CD4-positive, alpha-beta T cell treated with Interleukin-4 for 4 hours (primary cell): ENCODE measurements at regions not wholly inside any gene's neighbourhood (a gene's known extent, or its start where the extent isn't known, plus 50 kb on each side); places are given as distances from the start of the nearest gene placed in this dataset.

Source experiments
- DNase-seq: peaks from one replicate; pipeline ENCODE4 v3.0.0-alpha.2; 2020

GRCh38 chr6:105786890-105787655, 299.1 kb upstream of the PRDM1 start:
- no peak for DNase-seq

GRCh38 chr6:105786449-105786848, 299.7 kb upstream of the PRDM1 start:
- DNase-seq = no peak

DNA sequence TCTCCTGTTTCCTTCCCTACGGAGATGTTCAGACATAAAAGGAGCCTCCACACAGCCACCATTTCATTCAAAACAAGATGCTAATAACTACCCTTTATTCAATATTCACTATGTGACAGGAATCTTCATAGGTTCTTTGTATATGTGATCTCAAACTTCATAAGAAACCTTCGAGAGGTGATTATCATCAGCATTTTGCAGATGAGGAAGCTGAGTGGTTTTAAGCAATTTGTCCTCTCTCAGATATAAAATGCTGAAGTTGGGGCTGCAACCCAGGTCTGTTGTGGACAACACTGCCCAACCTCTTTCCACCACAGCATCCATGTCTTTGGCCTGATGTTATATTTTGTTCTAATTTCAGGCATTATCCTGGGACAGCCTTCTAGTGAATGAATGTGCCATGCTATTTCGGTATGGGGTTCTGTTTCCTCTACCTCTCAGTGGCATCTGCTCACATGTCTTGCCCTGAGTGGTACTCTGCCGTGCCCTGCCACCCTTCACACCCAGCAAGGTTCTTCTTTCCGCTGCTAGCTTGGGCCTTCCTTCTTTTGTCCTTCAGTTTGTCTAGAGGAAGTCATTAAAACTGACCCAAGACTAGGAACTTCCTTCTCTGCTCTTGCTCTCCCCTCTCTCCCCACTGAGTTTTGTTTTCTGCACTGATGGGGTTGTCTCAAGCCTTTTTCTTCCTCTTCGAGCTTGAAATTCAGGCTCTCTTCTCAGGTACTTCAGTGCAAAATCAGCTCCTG, 300.9 kb upstream of the PRDM1 start:
- DNase-seq = no peak

GRCh38 chr6:105784179-105784578, 302.0 kb upstream of the PRDM1 start:
- no peak for DNase-seq

DNA sequence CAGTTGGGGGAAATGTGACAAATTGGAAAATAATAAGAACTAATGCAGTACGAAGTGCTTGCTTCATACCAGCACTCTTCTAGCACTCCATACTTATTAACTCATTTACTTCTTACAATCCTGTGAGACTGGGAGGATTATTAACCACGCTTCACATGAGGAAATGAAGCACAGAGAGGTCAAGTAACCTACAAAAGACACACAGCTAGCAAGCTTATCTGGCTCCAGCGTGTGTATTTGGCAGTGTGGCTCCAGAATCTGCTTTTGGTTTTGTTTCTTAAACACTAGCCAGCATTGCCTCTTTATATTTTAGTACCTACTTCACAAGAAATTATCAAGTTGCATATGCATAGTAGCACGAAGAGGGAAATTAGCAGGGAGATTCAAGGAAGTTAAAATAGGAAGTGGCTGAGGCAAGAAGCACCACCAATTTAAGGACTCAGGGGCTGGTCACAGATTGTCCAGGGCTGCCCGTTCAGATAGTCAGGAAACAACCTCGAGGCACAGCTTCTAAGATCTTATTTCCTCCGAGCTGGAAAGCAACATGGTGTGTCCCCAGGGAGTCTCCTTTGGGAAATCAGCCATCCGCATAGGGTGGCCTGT, 302.7 kb upstream of the PRDM1 start:
- DNase-seq = no peak

GRCh38 chr6:105781915-105782314, 304.2 kb upstream of the PRDM1 start:
- DNase-seq = peak; percentile 85

GRCh38 chr6:105781248-105781647, 304.9 kb upstream of the PRDM1 start:
- DNase-seq = peak; percentile 69

- no peak for DNase-seq
Measured at GRCh38 chr6:105780146-105780860, 305.8 kb upstream of the PRDM1 start.

GRCh38 chr6:105779110-105779509, 307.0 kb upstream of the PRDM1 start:
- DNase-seq = no peak

DNA sequence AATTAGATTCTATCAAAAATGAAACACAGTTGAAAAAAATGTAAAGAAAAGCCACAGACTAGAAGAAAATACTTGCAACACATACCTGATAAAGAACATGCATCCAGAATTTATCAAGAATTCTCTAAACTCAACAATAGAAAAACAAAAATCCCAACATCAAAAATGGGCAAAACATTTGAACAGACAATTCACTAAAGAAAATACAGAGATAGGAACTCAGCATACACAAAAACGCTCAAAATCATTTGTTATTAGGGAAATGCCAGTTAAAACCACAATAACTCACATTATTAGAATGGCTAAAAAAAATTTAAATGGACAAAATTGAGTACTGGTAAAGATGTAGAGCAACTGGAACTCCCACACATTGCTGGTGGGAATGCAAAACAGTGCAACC, 311.0 kb upstream of the PRDM1 start:
- no peak for DNase-seq

GRCh38 chr6:105774247-105774646, 311.9 kb upstream of the PRDM1 start:
- no peak for DNase-seq

DNA sequence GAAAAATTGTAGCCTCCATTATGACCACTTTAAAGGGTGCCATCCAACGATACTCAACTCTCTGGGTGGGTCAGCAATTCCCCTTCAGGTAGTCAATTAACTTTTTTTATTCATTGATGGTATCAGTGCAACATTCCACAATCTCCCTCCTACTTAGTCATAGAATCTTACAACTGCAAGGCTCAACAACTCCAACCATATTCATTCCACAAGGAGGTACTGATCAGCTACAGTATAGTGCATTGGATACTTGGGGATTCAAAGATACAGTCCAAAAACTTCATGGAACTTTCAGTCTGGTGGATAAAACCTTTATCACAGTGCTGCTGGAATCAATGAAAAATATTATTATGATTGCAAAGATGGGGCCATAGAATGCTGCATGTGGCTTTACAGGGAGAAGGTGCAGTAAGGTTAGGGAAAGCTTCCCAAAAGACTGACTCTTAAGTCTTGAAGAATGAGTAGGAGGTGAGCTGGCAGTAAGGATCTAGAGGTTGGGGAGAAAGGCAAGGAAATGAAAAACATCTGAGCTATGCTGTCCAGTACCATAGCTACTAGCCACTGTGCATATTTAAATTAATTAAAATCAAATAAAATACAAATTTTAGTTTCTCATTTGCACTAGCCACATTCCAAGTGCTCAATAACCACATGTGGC, 314.7 kb upstream of the PRDM1 start:
- no peak for DNase-seq

DNA sequence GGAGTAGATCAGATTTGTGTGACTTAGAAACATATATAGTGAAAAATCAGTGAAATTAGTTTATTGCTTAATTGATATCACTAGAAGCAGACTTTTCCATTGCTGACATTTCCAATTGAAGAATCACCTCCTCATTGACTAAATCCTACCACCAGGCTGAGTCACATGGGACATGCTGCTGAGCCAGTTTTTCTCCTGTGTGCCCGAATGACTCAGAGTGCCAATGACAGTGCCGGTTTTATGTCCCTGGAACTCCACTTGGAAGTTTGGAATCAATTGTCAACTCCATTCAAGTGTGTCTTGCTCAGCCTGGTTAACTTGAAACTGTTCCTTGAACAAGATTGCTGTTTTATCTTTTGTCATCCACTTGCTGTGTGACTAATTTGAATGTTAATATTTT, 316.1 kb upstream of the PRDM1 start:
- DNase-seq = no peak

DNA sequence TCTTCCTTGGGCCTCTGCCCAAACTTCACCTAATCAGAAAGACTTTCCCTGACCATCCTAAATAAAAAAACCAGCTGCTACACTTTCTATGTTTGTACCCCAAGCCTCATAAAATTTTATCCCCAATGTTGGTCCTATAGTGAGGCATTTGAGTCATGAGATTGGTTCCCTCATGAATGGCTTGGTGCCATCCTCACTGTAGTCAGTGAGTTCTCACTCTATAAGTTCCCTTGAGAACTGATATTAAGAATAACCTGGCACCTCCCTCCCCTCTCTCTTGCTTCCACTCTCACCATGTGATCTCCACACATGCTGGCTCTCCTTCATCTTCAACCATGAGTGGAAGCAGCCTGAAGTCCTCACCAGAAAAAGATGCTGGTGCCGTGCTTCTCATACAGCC, 316.9 kb upstream of the PRDM1 start:
- DNase-seq = no peak

GRCh38 chr6:105767541-105767940, 318.6 kb upstream of the PRDM1 start:
- DNase-seq = no peak

- DNase-seq = no peak
Measured at GRCh38 chr6:105765239-105765638, 320.9 kb upstream of the PRDM1 start.

DNA sequence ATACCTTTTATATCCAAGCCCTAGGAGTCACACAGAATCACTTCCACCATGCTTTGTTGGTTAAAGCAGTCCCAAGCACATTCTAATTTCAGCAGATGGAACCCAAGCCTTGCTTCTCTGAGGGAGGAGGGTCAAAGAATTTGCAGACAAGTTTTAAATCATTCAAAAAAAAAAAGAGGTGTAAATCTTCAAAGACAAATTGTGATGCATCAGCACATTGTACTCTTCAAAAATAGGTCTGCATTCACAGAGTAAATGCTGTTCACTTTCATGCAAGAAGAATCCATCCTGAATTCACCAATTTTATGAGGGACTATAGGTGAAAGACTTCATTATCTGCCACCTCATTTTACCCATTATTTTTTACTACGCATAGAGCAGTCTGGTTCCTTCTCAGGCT, 321.8 kb upstream of the PRDM1 start:
- no peak for DNase-seq

DNA sequence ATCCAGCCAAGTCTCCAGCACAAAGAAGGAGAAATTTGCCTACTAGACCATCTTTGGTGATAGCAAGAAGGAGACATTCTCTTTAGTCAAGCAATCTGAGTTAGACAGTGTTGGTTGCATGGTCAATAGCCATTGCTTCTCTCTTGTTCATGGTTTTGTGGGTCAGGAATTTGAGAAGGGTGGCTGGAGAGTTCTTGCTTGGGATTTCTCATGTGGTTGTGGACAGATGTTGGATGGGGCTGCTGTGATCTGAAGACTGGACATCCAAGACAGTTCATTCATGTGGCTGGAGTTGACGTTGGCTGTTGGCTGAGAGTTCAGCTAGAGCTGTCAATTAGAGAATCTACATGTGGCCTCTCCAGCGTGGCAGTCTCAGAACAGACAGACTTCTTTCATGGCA, 322.3 kb upstream of the PRDM1 start:
- DNase-seq = no peak

DNA sequence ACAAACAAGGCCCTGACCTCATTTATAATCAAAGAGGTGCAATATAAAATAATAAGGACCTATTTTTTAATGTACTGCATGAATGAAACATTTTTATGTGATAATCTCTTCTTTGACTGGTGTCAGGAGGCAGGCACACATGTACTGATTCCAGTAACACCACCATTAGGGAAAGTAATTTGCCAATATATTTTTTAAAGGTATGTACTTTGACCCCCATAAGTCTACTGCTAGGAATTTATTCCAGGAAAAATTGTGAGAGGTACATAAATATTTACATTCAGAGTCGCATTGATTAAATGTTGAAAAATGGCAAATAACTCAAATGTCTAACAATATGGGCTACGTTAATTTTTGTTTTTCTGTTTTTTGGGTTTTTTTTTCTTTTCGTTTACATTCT, 325.4 kb upstream of the PRDM1 start:
- DNase-seq = no peak

GRCh38 chr6:105759946-105760345, 326.2 kb upstream of the PRDM1 start:
- no peak for DNase-seq

GRCh38 chr6:105759015-105759414, 327.1 kb upstream of the PRDM1 start:
- DNase-seq = no peak

GRCh38 chr6:105757512-105758200, 328.5 kb upstream of the PRDM1 start:
- DNase-seq = no peak
